Stimulated activated CD8-positive, alpha-beta memory T cell treated with anti-CD3 and anti-CD28 coated beads, Interleukin-15, amount 100 ng/mL, for 24 hours (primary cell): ENCODE measurements at regions not wholly inside any gene's neighbourhood (a gene's known extent, or its start where the extent isn't known, plus 50 kb on each side); places are given as distances from the start of the nearest gene placed in this dataset.
"Not testable (repeated sequence)": the region's sequence is repeated elsewhere in the genome, so short reads cannot be mapped to it uniquely, and the experiment has no call there.

Experiments
- DNase-seq: peaks from one replicate; pipeline ENCODE4 v3.0.0-alpha.2; 2020; ENCODE audit warnings: low read depth

DNA sequence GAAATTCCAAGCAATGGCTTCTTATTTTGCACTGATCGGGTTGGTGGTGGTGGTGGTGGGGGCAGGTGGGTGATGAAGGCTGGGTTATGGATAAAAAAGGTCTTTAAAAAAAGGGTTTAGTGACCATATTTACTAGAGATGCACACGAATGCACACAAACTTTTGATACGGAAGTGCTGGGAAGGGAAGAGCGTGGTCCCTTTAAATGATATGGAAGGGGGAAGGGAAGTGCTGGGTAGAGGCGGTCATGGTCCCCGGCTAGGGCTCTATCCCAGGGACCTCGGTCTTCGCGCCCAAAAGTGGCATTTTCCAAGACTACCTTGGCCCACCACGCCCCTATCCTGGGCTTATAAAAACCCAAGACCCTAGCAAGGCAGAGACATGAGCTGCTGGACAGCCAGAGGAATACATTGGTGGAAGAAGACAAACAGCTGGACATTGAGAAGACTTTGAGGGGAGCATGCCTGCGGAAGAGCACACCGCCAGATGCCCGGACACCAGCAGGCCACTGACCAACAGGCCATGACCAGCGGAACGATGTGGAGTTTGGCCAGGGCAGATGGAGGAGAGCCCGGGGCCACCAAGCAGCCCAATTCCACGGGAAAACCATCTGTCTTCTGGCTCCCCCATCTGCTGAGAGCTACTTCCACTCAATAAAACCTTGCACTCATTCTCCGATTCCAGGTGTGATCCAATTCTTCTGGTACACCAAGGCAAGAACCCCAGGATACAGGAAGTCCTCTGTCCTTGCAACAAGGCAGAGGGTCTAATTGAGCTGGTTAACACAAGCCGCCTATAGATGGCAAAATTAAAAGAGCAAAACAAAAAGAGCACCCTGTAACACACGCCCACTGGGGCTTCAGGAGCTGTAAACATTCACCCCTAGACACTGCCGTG is 1720.2 kb downstream of the MRPL39 start:
- no peak for DNase-seq

DNA sequence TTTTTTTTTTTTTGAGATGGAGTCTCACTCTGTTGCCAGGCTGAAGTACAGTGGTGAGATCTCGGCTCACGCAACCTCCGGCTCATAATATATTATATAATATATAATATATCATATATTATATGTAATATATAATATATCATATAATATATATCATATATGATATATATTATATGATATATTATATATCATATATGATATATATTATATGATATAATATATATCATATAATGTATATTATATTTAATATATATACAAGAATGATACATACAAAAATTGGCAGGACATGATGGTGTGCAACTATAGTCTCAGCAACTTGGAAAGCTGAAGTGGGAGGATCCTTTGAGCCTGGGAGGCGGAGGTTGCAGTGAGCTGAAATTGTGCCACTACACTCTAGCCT is 1725.5 kb downstream of the MRPL39 start:
- DNase-seq: no peak

DNA sequence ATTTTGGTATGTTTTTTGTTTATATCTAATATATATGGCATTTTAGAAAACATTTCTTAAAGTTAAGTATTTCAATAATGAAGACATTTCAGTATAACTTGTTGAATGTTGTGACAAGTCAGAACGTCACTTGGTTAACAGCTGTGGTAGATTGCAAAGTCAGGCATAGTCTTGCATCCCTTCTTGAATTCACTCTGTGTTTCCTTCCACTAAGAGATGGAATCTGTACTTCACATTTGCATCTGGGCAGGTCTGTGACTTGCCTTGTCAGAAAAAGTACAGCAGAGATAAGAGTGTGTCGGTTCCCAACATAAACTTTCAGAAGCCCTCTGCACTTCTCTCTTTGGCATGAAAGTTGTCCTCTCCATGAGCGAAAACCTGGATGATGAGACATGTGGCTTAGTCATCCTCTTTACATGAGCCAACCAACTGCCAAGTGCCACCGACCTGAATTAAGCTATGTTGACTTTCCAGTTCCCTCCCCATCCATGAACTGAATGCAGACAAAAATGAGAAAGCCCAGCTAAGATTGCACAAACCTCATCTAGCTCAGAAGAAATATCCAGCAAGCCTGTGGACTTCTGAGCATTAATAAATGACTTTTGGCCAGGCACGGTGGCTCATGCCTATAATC is 1730.2 kb downstream of the MRPL39 start:
- DNase-seq: no peak

DNA sequence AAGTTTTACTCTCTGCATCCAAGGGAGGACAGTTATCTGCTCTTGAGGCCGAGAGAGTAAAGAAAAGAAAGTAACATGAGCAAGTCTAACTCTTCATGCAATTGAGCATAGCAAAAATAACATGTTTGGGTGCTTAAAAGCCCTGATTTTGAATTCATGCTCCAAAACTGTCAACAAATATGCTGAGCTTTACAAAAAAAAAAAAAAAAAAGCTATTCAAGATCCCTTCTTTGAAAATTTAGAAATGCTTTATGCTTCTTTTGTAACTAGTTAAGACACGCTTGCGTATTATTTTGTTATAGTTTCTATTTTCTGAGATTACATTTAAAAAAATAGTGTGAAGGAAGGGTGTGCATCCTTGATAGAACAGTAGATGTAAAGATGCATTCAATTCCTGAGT is 1733.0 kb downstream of the MRPL39 start:
- DNase-seq: no peak

DNA sequence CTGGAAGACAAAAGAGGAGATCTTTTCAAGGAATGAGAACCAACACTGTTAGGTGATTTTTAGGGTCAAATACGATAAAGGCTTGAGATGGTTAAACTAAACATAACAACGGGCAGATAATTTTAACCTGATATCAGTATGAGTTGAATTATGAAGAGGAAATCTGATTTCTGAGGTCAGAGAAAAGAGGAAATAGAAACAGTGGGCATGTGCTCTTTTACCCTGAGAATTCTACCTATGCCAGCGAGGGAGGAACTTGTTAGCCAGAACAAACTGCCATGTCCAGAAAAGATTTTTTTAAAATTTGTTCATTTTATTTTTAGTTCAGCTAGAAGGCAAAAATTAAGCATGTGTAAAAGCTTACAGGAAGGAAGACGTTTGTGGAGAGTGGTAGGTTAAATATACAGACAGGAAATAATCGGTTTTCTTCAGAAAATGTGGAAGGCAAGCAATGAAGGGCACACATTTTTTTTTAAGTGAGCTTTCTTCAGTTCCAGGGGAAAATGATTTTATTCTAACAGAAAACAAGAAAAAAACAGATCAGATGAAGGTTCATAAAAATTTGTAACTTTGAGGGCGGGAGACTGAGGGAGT is 1745.3 kb downstream of the MRPL39 start:
- no peak for DNase-seq

DNA sequence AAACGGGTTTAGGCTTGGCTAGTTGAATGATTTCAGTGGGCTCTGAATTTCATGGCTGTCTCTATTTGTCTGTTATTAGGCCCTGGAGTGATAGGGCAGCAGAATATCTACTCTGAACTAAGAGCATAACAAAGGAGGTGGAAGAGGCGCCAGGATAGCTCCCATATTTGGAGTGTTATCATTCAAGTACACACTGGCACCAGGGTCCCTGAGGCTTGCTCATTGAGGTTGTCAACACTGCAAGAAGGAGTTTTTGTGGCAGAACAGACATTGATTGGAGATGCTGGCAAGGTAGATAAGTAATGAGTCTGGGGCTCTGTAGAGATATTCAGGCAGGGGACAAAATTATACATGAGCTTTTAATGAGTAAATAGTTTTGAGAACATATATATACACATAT is 1748.4 kb downstream of the MRPL39 start:
- no peak for DNase-seq

DNA sequence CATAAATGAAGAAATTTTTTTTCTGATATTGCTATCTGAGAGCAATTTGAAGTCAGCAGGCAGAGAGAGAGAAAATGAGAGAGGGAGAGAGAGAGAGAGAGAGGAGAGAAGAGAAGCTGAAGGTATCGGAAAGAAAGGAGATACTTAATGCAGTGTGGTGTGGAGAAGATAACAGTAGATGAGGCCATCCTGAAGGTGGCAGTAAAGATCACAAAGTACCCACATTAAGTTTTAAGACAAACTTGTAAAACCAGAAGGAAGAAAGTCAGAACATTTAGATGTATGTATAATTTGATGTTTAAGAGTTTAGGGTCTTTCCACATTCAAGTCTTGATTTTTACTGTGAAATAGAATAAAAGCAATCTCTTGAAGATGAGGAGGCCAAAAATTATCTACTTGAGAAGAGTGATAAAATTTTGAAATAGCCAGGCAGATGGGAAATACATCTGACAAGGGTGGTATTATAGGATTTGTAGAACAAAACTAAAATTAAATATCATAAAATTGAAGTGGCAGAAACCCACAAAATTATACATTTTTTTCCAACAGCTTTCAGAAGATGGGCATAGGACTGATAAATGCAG is 1753.4 kb downstream of the MRPL39 start:
- DNase-seq: no peak

DNA sequence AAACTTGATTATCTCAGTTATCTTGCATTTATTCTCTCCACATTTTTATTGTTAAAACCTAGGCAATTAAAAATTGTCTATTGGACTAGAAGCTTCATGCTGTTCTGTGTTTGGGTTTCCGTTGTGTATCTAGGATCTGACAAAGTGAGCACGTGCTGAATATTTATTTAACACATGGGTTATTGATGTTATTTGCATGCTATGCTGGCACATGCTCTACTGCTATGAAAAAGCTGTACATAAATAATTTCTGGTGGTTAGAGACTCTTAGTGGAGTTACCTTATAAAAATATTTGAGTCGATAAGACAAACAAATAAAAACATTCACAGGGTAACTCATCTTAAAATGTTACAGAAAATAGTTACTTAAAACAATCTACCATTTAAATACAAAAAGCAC is 1769.7 kb downstream of the MRPL39 start:
- no peak for DNase-seq

DNA sequence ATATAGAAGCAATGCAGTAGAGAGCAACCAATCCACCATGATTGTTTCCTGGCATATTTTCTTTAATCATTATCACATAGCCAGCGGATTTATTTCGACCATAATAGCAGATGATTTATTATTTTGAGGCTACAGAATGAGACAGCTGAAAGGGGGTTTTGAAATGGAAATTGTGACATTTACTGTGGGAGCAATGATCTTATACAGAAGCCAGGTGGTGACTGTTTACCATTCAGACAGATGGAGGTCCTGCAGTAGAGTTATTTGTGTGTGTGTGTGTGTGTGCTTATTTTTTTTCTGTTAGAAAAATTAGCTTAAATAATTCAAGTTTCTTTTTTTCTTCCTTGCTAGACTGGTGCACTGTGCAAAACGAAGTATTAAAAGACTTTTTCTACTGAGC is 1784.5 kb downstream of the MRPL39 start:
- no peak for DNase-seq

DNA sequence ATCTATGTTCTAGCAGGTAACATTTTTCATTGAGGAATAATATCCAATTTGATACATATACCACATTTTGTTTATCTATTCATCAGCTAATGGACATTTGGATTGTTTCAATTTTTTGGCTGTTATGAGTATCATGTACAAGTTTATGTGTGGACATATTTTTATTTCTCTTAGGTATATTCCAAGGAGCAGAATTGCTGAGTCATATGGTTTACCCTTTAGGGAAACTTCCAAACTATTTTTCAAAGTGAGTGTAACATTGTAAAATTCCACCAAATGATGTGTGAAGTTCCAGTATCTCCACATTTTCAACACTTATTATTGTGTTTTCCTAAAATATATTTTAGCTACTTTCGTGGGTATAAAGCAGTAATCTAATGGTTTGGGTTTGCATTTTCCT is 1789.9 kb downstream of the MRPL39 start:
- no peak for DNase-seq

DNA sequence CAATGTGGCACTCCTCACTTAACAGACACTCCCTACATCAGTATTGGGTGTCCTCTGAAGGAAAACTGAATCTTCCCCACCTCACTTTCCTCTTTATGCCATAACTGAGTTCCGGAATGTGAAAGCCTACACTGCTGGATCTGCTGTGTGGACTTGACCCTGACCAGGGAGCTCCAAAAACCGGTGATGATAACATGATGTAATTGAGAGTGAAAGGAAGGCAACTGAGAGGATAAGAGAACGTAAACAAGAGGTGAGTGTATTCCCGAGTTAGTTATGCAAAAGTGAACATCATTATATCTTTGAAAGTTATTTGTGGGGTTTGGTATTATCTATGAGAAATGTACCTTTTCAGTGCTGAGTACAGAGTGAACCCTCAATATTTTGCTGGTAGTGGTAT is 1794.8 kb downstream of the MRPL39 start:
- DNase-seq: no peak

DNA sequence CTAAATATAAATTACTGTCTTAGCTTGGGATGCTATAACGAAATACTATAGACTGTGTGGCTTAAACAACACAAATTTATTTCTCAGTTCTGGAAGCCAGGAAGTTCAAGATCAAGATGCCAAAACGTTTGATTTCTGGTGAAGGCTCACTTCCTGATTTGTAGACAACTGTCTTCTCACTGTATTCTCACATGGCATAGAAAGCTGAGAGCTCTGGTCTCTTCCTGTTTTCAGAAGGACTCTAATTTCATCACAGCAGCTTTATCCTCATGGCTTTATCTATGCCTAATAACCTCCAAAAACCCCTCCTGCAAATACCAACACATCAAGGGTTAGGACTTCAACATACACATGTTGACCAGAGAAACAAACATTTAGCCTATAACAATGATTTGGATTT is 1795.5 kb downstream of the MRPL39 start:
- no peak for DNase-seq

DNA sequence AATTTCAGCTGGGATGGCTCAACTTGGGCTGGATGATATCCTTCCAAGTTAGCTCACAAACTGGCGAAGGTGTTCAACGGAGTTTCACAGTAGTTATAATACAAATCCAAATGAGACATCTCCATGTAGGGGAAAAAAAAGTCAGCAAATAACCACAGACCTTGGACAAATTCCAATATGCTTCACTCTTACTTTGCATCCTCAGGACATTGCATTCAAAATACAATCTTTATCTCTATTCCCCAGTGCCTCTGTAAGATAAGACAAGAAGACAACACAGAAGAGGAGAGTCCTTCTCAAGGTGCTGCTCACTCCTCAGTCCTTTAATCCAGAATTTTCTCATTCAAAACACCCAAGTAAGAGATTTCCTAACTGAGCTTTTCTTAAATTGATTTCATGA is 1797.7 kb downstream of the MRPL39 start:
- no peak for DNase-seq

DNA sequence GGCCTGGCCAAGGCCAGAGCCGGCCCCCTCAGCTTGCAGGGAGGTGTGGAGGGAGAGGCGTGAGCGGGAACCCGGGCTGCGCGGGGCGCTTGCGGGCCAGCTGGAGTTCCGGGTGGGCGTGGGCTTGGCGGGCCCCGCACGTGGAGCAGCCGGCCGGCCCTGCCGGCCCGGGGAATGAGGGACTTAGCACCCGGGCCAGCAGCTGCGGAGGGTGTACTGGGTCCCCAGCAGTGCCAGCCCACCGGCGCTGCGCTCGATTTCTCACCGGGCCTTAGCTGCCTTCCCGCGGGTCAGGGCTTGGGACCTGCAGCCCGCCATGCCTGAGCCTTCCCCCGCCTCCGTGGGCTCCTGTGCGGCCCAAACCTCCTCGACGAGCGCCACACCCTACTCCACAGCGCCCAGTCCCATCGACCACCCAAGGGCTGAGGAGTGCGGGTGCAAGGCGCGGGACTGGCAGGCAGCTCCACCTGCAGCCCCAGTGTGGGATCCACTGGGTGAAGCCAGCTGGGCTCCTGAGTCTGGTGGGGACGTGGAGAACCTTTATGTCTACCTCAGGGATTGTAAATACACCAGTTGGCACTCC is 1800.2 kb downstream of the MRPL39 start:
- DNase-seq: not testable (repeated sequence)

DNA sequence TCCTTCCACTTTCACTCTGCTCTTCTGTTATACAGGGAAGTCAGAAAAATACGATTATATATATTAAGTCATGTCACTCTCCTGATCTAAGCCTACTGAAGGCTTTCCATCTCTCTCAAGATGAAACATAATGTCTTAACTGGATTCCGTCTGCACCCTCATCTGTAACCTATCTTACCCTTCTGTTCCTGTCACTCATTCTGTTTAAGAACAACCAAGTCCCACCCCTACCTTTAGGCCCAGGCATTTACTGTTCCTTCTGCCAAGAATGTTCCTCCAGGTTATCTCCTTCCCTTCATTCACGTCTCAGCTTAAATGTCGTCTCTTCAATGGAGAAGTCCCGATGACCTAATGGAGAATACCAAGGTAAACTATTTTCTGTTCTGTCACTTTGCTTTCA is 1802.4 kb downstream of the MRPL39 start:
- DNase-seq: no peak

DNA sequence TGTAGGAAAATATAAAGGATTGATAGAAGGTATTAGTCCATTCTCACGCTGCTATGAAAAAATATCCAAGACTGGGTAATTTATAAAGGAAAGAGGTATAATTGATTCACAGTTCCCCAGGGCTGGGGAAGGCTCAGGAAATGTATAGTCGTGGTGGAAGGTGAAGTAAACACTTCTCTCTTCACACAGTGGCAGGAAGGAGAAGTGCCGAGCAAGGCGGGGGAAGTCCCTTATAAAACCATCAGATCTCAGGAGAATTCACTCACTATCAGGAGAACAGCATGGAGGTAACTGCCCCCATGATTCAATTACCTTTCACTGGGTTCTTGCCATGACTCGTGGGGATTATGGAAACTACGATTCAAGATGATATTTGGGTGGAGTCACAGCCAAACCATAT is 1806.0 kb downstream of the MRPL39 start:
- DNase-seq: no peak

DNA sequence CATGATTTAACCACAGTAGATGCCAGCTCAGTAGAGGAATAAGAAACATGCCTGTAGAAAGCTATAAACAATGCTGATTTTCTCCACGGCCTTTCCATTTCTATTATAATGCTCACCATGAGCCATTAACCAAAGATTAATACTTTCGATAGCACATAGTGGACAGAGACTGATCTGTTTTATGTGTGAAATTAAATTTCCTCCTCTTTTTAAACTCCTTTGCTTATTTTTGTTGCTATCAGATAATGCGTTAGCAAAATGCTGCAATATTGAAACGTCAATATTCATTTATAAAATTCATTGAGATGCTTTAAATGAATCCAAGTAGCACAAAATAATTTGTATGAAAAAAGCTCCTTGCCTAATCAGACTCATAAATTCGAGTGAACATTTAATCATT is 1807.9 kb downstream of the MRPL39 start:
- DNase-seq: no peak

DNA sequence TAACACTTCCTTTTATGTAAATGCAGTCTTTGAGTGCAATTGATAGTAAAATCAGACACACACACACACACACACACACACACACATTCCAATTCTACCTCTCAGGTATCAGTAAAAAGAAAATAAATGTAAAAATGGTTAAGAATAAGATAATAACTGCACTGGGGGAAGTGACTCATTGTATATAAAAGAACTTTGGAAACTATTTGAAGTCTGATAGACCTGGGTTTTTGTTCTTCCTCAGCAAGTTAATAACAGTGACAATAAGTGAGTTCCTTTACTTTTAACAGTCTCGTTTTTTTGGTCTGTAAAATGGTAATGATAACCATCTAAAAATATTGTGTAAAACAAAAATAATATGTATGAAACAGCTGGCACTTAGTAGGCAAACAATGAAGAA is 1815.0 kb downstream of the MRPL39 start:
- no peak for DNase-seq

DNA sequence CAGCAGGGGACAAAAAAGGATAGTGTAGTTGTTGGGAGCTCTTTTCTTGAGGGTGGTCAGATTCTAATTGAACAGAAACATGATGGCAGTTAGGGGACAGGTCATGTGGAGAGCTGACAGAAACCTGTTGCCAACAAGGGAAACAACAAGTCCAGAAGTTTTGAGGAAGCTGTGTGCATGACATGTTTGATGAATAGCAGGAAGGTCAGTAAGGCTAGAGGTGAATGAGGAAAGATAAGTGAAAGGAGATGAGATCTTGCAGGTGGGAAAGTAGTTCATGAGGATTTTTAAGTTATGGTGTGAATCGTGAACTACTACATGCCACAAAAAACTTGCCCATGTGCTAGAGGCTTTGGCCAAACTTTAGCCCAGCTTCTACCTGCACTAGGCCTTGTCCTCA is 1817.4 kb downstream of the MRPL39 start:
- no peak for DNase-seq

DNA sequence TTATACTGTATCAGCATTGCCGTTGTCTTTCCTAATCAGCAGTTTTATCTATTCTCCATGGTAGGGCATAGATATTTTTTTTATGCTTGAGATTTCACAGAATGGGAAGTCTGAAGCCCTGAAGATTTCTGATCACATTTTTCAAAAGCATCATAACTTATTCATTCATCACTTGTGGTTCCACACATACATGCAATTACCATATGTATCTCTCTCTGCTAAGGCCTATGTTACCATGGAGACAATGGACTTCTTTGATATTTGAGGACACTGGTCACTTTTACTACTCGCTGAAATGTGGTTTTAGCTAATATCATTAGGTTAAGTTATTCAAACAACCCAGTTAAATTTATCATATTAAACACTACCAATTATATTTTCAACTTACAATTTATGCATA is 1827.0 kb downstream of the MRPL39 start:
- DNase-seq: no peak

DNA sequence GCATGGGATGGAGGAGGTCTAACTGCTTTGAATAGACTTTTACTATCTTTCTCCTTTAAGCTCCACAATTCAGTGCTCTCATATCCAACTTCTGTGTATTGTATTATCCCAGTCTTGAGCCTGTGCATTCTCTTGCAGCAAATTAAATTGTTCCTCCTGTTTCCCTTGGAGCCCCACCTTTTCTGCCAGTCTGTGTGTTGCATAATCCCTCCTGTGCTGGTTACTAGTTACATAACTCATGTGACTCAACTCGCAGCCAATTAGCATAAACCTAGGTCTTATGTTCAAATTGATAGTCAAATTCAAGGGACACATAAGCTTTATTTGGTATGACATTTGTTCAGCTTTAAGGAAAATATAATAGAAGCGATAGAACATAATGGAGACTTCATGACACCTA is 1863.5 kb downstream of the MRPL39 start:
- DNase-seq: no peak

DNA sequence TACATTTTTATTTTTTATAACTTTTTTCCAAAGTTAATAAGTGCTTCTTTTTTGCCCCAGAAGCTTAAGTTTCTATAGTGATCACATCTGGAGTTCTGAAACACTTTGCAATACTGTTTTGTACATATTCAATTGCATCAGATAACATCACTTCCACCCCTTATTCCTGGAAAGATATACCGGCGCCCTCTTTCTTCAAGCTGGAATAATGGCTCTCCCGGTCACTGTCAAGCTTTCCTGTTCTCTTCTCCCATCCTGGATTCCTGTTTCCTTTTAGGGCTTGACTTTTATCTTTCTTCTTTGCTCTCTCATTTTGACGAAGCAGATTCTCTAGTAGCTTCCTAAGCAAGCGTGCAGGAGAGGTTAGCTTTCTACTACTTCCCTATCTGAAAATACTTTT is 1866.8 kb downstream of the MRPL39 start:
- no peak for DNase-seq

DNA sequence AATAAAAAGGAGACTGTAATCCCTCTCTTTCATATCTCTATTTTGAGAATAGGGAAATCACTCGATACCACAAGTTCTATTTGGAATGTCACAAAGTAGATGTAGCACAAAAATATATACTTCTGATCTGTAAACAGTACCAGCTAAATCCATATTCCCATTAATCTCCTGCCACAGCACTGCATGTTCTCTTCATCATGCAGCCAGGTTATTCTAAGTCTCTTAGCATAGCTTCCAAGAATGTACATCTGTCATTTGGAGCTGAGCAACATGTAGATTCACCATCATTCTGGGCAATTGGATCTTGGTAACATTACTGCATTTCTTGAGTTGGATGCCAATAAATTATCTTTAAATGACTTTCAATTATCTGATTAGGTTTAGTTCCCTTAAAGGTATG is 1874.5 kb downstream of the MRPL39 start:
- DNase-seq: no peak
